Astrocyte (in vitro differentiated cells and primary cell): ENCODE measurements at regions not wholly inside any gene's neighbourhood (a gene's known extent, or its start where the extent isn't known, plus 50 kb on each side); places are given as distances from the start of the nearest gene placed in this dataset.

Experiments used
- EZH2 ChIP-seq: IDR thresholded peaks from 2 replicates; pipeline ENCODE4 v1.6.1; 2012; ENCODE audit warnings: mild to moderate bottlenecking, low read length, inconsistent platforms; ENCODE audit not compliant: insufficient read depth
- TF ChIP-seq, protein P1 (sequence below): IDR thresholded peaks from 2 replicates; pipeline ENCODE4 v1.5.1; 2011; ENCODE audit warnings: low read depth, mild to moderate bottlenecking, inconsistent platforms, low read length, moderate library complexity; ENCODE audit not compliant: insufficient read depth

DNA sequence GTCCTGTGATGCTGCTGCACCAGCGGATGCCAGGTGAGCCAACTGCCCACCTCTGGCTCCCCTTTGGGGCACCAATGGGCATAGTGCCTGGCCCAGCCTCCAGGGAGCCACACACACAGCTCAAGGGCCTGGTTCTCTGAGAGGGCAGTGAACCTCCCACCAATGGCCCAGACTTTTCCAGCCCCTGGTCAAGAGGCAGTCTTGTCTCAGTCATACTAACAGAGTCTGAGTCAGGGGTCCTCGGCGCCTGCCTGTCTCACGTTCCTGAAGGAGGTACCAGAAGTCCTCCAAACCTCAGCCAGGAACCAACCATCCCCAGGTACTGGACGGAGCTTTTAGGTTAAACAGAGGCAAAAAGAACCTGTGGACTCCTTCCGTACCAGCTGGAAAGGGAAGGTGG lies 121.1 kb downstream of the C5orf15 start:
- TF ChIP-seq, protein P1, sequence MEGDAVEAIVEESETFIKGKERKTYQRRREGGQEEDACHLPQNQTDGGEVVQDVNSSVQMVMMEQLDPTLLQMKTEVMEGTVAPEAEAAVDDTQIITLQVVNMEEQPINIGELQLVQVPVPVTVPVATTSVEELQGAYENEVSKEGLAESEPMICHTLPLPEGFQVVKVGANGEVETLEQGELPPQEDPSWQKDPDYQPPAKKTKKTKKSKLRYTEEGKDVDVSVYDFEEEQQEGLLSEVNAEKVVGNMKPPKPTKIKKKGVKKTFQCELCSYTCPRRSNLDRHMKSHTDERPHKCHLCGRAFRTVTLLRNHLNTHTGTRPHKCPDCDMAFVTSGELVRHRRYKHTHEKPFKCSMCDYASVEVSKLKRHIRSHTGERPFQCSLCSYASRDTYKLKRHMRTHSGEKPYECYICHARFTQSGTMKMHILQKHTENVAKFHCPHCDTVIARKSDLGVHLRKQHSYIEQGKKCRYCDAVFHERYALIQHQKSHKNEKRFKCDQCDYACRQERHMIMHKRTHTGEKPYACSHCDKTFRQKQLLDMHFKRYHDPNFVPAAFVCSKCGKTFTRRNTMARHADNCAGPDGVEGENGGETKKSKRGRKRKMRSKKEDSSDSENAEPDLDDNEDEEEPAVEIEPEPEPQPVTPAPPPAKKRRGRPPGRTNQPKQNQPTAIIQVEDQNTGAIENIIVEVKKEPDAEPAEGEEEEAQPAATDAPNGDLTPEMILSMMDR = no peak
- TF ChIP-seq EZH2 = no peak
